Stimulated activated CD8-positive, alpha-beta memory T cell treated with anti-CD3 and anti-CD28 coated beads, Interleukin-12 subunit alpha, Interleukin-12 subunit beta, amount 100 ng/mL, for 4 hours (primary cell): ENCODE measurements at regions not wholly inside any gene's neighbourhood (a gene's known extent, or its start where the extent isn't known, plus 50 kb on each side); places are given as distances from the start of the nearest gene placed in this dataset.

ENCODE experiments used
- DNase-seq: peaks from one replicate; pipeline ENCODE4 v3.0.0-alpha.2; 2020; ENCODE audit warnings: low read depth

DNA sequence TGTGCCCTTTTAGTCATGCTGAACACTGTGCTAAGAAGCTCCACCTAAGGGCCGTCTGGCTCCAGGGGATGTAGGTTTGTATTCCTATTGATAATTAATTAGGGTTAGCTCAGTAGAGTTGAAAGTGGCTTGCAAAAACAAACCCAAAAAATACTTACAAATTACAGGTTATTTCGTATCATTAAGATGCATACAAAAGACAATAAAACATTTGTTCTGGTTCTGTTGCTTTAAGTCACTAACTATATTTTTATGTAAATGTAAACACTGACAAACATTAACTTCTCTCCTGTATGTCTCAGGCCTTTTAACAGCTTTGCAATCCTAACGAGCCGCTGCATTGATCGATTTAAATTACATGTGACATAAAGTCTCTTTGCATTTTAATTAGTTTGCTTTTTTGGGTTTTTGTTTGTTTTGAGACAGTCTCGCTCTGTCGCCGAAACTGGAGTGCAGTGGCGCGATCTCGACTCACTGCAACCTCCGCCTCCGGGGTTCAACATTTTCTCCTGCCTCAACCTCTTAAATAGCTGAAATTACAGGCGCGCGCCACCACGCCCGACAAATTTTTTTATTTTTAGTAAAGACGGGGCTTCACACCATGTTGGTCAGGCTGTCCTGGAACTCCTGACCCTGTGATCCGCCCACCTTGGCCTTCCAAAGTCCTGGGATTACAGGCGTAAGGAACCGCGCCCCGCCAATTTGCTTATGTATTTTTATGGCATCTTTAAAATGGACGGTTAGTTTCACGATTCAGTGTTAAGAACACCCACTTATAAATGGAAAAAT lies 110.9 kb downstream of the HFE start:
- DNase-seq, result no peak

DNA sequence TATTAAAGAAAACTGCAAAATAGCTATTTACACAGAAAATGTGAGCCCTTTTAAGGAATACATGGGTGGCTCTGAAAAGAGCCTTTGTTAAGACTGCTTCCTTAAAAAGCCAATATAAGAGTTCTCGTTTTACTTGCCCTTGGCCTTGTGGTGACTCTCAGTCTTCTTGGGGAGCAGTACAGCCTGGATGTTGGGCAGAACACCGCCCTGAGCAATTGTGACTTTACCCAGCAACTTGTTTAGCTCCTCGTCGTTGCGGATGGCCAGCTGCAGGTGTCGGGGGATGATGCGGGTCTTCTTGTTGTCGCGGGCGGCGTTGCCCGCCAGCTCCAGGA lies 111.5 kb downstream of the HFE start:
- no peak for DNase-seq

DNA sequence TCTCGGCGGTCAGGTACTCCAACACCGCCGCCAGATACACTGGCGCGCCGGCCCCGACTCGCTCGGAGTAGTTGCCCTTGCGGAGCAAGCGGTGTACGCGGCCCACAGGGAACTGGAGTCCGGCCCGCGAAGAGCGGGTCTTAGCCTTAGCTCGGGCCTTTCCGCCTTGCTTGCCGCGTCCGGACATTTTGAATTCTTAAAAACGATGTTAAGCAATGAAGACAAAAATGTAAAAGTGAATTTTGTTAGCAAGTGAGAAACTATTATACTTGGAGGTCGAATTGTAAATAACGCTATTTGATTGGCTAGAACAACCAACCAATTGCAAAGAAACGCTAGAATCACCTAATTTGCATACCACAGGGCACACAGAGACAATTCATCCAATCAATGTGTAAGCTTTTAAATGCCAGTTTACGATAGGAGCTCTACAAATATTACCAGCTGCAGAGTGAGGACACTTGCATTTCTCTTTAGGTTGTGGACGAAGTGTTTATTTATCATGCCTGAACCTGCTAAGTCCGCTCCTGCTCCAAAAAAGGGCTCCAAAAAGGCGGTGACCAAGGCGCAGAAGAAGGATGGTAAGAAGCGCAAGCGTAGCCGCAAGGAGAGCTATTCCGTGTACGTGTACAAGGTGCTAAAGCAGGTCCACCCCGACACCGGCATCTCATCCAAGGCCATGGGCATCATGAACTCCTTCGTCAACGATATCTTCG lies 112.0 kb downstream of the HFE start:
- peak; percentile 51 for DNase-seq

DNA sequence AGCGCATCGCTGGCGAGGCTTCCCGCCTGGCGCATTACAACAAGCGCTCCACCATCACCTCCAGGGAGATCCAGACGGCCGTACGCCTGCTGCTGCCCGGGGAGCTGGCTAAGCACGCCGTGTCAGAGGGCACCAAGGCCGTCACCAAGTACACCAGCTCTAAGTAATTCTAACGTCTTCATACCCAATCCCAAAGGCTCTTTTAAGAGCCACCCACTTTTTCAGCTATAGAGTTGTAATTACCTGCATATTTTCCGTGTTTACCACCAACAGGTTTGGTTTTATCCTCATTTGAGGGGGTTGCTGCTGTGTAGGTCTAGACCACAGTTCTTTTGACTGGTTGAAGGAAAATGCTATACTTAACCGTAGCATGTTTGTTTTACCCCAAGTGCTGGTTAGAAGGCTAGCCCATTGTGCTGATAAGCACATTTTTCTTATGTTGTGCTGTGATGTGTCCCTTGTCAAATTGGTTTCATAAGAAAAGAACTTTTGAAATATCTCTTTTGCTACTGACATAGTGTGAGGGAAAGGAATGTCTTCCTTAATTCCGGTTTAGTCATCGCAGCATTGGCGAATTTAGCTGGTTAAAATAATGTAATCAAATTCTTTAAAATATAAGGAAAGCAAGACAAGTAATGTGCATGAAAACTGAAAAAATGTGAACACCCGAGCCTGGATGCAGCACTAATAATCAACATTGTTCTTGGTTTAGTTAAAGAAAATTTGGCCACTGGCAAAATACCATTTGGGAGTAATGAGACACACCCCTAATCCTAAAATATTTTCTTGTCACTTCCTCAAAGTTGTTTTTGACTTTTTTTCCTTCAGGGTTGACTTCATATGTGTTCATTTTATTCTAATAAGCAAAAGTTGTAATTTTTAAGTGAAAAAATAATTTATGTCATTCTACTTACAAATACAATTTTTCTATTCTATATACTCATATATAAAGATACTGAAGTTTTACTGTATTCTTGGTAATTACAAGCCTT lies 112.8 kb downstream of the HFE start:
- no peak for DNase-seq

DNA sequence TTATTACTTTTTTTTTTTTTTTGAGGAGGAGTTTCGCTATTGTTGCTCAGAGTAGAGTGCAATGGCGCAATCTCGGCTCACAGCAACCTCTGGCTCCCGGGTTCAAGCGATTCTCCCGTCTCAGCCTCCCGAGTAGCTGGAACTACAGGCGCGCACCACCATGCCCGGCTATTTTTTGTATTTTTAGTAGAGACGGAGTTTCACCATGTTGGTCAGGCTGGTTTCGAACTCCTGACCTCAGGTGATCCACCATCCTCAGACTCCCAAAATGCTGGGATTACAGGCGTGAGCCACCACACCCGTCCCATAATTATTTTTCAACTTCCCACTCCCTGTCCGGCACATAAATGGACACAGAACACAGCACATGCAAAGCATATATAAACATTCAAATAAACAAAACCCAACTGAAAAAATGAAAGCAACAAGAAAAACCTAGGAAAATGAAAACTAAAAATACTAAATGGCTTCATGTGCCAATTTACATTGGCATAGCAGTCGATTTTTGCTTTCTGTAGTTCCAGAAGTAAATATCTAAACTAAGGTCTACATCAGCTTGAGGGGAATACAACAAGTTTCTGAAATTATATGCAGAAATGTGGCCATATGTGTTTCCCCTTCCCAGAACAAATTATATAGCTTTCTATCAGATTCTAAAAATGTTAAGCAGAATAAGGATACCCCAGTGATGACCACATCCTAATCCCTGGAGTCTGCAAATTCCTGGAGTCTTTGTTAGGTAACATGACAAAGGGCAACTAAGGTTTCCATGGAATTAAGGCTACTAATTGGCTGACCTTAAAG lies 113.9 kb downstream of the HFE start:
- no peak for DNase-seq

DNA sequence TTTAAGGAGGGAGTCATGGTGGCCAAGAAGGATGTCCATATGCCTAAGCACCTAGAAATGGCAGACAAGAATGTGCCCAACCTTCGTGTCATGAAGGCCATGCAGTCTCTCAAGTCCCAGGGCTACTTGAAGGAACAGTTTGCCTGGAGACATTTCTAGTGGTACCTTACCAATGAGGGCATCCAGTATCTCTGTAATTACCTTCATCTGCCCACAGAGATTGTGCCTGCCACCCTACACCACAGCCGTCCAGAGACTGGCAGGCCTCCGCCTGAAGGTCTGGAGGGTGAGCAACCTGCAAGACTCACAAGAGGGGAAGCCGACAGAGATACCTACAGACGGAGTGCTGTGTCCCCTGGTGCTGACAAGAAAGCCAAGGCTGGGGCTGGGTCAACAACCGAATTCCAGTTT lies 115.0 kb downstream of the HFE start:
- DNase-seq, result no peak

DNA sequence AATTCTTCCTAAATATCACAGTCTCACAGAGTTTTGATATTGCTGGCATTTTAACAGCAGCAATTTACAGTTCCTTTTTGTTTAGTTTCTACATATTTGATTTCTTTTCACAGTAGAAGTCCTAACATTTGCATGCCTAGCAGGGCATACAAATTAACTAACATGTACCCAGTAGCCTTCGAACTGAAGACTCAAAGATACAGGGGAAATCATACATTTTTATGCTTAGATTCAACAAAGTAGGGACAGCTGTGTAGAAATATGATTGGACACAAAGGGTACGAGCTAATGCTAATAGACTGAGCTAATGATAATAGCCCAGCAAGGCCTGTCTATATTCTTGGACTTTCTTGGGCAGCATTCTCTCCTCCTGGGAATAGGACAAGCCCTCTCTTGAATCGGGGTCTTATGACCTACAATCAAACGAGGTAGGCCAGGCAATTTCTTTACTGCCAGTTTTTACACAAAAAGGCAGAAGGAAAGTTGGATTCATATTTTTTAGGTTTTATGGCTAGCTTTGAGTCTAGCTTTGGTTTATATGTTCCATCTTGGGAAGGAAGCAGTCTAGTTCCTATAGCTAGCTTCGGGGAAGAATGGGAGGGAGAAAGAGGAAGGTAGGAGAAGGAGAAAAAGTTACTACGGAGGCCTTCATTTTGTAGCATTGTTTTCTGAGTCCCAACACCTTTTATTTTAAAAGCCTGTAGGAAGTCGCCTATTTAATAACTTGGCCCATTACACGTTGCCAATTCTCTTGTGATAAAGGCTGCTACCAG lies 115.8 kb downstream of the HFE start:
- DNase-seq, result no peak

DNA sequence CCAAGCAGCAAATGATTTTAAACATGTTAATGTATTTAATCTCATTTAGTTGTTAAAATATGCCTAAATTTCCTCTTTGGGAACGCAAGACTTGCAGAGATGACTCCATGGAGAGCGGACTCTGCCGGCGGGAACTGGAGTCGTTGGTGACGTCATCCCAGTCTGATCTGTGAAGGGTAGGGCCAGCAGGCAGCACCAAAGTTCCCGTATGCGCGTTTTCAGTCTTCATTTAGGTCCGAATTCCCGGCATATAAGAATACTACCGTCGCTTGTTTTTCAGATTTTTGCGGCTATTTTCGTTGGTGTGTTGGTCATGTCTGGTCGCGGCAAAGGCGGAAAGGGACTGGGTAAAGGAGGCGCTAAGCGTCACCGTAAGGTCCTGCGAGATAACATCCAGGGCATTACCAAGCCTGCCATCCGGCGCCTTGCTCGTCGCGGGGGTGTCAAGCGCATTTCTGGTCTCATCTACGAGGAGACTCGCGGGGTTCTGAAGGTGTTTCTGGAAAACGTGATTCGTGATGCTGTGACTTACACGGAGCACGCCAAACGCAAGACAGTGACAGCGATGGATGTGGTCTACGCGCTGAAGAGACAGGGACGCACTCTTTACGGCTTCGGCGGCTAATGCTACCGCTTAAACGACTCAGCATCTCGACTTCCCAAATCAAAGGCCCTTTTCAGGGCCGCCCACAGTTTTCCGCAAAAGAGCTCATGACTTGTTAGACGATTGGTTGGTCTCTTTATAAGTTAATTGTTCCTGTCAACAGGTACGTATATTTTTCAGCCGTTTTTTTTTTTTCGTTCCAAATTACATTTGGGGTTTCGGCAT lies 117.3 kb downstream of the HFE start:
- peak; percentile 62 for DNase-seq

DNA sequence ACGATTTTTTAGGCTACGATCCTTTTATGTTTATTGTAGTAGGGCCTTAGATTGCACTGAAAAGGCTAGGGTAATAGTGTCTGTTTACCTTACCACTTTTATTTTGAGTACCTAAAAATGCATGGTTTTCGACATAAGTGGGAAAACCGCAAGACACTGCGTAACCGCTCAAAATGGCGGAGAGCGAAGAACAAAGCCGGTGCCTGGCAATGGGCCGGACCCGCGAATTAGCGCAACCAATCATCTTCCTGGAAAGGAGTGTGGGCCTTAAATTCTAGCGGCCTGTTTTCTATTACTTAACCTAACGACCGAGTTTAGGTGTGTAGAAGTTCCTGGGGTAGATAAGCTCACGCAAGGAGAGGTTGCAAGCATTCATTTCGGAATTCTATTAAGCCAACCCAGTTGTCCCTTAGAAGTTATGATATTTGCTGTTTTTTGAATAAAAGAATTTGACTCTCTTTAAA lies 118.0 kb downstream of the HFE start:
- DNase-seq, result peak; percentile 64

DNA sequence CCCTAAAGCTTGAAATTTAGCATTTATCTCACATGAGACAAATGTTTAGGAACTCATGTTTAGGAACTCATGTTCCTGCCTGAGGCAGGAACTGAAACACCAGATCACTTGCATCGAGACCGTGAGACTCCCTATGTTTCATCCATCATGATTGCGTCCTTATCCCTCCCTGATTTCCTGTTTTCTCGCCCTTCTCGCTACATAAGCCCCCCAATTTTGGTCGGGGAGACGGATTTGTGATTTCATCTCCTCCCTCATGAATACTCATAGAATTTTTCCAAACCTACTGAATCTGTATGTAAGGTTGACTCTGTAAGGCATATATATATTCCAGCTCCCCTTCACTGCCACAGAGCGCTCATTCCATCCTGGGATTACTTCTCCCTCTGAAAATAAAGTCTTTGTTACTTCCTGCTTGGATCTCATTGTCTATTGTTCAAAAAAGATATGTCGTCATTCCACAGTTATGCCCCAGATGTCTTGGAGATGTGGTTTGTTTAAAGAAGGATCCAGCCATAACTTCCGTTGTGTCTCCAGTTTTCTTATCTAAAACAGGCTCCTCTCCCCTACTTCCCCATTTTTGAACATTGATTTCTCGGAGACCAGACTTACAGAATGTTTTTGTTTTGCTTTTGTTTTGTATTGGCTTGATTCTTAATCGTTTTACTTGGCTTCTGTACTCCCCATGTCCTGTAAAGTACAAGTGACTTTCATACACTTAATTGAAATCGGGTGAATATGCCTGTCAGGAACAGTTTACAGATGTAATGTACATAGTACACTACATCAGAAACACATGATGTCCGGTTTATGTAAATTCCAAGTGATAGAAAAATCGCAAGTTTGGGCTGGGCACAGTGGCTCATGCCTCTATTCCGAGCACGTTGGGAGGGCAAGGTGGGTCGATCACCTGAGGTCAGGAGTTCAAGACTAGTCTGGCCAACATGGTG lies 118.7 kb downstream of the HFE start:
- no peak for DNase-seq

DNA sequence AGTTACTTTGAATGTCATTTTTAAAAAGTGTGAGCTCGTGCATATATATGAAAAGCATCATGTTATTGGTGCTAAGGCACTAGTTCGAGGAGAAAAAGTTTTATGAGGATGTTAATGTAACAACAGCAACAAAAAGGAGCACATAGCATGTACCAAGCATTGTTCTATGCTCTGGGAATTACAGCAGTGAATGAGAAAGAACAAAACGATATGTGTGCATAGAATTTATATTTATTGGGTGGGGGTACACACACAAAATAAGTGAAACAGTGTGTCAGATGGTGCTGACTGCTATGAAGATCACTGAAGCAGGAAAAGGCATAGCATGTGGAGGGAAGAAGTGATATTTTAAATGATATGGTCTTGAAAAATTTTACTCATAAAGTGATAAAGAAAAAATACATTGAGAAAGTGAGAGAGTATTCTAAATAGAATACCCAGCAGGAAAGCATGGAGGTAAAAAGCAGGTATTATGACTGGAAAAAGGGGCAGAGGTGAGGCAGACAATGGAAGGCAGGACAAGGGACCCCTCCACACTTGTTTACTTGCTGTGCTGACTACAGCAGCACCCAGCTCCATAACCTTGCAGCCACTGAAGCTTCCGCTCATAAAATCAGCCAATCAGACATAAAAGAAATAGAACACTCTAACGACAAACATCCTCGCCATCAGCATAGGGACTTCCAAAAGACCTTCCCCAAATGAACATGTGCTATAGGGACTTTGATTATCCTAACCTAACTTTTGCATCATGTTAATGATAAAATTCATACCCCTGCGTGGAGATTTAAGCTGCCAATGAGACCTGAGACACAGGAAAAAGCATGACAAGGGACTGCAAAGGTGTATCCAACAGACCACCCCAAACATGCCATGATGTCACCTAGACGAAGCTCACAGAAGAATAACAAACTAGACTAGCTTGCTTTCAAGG lies 119.9 kb downstream of the HFE start:
- DNase-seq, result no peak

DNA sequence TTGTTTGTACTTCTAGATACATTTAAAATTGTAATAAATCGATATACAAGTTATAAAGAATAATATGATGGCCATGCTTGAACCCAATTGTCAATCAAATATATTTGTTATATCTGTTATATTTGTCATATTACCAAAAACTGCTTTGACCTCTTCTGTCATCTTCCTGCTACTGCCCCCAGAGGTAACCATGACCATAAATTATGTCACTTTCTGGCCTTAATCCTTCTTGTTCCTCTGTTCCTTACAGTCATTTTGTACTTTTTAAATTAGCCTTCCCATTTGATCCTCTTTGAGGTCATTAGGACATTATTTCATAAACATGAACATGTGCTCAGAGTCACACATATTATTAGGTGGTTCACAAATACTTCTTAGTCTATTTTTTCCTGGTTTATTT lies 124.7 kb downstream of the HFE start:
- DNase-seq, result no peak

DNA sequence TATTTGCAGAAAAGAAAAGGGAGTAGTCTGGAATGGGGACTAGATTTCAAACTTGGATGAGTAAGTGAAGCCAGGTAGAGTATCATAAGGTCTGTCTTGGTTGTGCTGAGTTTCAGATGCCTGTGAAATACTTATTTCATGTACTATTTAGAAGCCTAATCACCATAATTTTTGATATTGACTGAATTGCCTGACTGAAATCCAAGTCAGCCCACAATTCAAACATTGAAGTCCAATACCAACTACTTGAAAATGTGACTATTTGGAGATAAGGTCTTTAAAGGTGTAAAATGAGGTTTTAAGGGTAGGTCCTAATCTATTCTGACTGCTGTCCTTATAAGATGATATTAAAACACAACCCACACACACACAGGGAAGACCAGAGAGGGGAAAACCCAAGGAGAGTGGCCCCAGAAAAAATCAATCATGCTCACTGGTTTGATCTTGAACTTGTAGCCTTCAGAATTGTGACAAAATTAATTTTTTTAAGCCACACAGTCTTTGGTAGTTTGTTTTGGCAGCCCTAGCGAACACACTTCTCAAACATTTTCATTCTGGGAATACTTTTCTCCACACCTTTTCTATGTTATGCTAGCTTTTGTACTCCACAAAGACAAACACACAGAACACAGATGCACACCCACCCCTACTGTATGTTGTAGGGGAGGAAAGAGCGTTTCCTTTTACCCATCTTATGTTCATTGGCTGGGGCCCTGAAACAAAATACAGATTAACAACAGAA lies 126.3 kb downstream of the HFE start:
- DNase-seq, result no peak

DNA sequence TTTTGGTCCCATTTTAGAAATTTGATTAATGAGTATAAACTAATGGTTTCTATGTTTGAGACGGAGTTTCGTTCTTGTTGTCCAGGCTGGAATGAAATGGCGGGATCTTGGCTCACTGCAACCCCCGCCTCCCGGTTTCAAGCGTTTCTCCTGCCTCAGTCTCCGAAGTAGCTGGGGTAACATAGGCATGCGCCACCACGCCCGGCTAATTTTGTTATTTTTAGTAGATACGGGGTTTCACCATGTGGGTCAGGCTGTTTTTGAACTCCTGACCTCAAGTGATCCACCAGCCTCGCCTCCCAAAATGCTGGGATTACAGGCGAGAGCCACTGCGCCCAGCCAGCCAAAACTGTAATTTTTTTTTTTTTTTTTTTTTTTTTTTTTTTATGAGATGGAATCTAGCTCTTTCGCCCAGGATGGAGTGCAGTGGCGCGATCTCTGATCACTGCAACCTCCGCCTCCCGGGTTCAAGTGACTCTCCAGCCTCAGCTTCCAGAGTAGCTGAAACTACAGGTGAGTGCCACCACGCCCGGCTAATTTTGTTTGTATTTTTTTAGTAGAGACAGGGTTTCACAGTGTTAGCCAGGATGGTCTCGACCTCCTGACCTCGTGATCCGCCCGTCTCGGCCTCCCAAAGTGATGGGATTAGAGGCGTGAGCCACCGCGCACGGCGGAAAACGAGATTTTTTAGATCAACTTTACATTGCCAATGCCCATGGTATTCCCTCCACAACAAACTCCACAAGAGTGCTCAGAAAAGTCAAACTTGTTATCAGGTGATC lies 127.8 kb downstream of the HFE start:
- DNase-seq, result no peak

DNA sequence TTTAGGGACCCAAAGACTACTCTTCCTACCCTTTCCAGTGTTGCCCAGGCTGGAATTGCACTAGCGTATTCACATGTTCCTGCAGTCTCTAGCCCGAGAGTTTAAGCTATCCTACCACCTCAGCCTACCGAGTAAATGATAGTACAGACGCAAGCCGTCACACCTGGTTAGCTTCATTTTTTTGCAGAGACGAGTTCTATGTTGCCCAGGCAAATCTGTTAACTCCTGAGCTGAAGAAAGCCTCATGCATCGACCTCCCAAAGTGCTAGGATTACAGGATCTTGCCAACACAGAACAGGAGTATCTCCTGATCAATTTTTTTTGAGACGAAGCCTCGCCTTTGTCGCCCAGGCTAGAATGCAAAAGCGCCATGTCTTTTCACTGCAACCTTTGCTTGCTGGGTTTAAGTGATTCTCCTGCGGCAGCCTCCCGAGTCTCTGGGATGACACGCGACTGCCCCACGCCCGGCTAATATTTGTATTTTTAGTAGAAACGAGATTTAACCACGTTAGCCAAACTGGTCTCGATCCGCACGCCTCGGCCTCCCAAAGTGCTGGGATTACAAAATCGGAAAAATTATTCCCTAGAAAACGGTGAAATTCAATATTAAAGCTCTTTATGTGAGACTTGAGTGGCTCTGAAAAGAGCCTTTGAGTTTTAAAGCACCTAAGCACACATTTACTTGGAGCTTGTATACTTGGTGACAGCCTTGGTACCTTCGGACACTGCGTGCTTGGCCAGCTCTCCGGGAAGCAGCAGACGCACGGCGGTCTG lies 128.5 kb downstream of the HFE start:
- no peak for DNase-seq
